NCI-H82 treated with DMSO at 0.1 percent for 48 hours (cell line): ENCODE measurements at regions not wholly inside any gene's neighbourhood (a gene's known extent, or its start where the extent isn't known, plus 50 kb on each side); places are given as distances from the start of the nearest gene placed in this dataset.
"Not testable (repeated sequence)": the region's sequence is repeated elsewhere in the genome, so short reads cannot be mapped to it uniquely, and the experiment has no call there.

Source experiments
- DNase-seq: peaks from one replicate; lab custom pipeline; 2025; ENCODE audit not compliant: unreplicated experiment; lab: John Stamatoyannopoulos, UW

DNA sequence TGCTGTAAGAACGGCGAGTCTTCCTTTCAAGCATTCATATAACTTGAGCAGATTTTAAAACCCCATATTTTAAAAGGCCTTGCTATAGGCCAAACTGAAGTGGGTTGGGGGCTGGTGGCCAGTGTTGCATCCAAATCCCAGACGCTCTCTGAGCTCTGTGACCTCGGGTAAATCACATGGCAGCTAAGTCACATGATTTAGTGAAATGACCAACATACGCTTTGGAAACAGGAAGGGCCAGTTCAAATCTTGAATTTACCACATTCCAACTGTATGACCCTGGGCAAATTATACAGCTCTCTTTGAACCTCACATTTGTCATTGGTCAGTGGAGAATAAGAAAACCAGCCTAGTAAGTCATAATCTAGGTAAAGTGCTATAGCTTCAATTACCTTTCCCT lies 519.3 kb downstream of the HAPSTR1 start:
- no peak for DNase-seq

DNA sequence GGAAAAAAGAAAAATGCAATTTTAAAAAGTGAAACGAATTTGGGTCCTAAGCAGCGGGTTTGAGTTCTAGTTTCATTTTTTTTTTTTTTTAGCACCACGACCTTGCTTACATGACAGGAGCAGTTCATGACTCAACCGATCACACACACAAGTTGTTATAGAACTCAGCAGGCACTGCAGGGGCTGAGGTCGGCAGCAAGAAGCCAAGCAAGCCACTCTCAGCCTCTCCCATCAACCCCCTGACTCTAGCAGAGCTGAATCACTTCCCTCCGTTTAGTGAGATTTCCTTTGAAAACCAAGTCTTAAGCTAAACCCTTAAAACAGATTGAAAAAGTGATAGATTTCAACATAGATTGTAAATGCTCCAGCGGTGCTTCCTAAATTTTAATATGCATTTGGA lies 520.8 kb downstream of the HAPSTR1 start:
- no peak for DNase-seq

GRCh38 chr16:9614389-9614788 lies 522.9 kb downstream of the HAPSTR1 start:
- no peak for DNase-seq

GRCh38 chr16:9622268-9622667 lies 530.8 kb downstream of the HAPSTR1 start:
- DNase-seq: no peak

DNA sequence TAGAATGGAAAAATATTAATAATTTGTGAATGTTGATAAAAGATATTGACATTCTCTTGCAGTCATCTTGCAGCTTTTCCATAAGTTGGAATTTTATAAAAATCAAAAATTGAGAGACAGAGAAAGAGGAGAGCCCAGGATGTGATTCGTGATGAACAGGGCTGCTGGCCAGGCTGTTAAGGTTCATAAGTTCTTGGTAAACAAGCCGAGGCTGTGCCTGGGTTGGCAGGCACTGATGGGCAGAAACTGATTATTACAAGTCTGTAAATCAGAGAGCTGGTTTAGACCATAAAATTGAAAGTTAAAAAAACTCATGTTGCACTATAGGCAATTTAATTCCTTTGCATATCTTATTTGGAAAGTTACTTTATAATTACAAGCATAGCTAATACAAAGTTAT lies 533.7 kb downstream of the HAPSTR1 start:
- DNase-seq: no peak

GRCh38 chr16:9627427-9627826 lies 536.0 kb downstream of the HAPSTR1 start:
- DNase-seq: no peak

GRCh38 chr16:9630119-9630518 lies 538.7 kb downstream of the HAPSTR1 start:
- DNase-seq: no peak

- DNase-seq: no peak
Observed at GRCh38 chr16:9630985-9631384, 539.5 kb downstream of the HAPSTR1 start.

GRCh38 chr16:9633844-9634243 lies 542.4 kb downstream of the HAPSTR1 start:
- no peak for DNase-seq

DNA sequence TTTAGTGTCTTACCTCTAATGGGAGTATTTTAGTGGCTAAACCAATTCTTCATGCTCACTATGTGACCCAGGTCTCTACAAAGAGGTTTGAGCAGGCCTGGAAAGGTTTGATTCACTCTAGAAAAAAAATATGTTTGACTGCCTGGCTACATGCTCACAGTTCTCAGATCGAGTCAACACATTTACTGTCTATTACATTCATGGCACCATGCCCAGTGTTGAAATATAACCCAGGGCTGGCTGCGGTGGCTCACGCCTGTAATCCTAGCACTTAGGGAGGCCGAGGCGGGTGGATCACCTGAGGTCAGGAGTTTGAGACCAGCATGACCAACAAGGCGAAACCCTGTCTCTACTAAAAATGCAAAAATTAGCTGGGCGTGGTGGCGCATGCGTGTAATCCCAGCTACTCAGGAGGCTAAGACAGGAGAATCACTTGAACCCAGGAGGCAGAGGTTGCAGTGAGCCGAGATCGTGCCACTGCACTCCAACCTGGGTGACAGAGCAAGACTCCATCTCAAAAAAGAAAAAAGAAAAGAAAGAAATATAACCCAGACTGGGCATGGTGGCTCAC lies 543.8 kb downstream of the HAPSTR1 start:
- DNase-seq: not testable (repeated sequence)

DNA sequence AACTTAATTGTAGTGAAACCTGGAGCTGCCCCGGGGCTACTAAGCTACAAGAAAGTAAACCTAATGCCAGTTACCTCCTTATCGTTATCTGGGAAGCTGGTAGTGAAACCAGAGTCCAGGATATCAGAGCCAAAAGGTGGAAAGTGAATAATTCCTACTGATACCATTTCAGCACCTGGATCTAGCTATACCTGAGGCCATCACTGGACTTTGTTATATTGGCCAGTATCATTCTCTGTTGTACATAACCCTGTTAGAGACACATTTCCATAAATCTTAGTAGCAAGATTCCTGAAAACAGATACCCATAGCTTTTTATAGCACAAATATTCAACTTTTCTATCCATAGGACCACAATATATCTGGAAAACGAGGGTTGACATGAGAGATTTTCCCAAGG lies 538.0 kb downstream of the GRIN2A start:
- DNase-seq: no peak

DNA sequence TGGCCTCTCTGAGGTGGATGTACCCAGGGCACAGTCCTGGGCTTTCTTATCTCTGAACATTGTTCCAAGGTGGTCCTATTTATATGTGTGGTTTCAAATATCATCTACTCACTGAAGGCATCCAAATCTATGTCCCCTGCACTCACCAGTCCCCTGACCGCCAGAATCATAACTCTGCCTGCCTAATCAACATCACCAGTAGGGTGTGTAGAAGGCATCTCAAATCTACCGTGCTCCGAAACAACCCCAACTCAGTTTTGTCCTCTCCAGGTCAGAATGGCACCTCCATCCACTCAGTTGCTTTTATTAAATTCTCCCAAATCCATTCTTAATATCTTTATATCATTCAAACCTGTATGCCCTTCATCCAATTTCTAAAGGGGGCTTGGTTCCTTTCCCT lies 536.3 kb downstream of the GRIN2A start:
- DNase-seq: no peak

GRCh38 chr16:9647981-9648701 lies 534.1 kb downstream of the GRIN2A start:
- DNase-seq: peak; percentile 18

DNA sequence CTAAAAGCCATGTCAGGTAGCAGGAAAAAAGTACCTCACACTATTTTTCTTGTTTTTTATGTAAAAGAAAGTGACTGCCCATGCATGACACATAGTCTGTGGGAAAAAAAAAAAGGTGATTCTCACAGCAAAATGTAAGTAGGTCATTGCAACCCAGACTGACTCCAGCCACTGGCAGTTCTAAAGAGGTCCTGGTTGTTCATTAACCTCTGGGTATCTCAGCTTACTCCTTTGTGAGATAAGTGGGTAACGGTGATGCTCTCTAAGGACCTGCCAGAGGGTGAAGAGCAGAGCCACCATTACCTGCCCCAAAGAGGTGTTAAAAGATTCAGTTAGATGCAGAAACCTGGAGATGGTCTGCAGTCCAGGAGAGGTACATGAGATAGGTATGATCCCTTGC lies 531.9 kb downstream of the GRIN2A start:
- DNase-seq: no peak

- no peak for DNase-seq
Observed at GRCh38 chr16:9655051-9655450, 527.2 kb downstream of the GRIN2A start.

- DNase-seq: peak; percentile 6
Observed at GRCh38 chr16:9657641-9658040, 524.6 kb downstream of the GRIN2A start.

GRCh38 chr16:9658164-9658563 lies 524.1 kb downstream of the GRIN2A start:
- no peak for DNase-seq

- DNase-seq: no peak
Observed at GRCh38 chr16:9658586-9658985, 523.6 kb downstream of the GRIN2A start.

DNA sequence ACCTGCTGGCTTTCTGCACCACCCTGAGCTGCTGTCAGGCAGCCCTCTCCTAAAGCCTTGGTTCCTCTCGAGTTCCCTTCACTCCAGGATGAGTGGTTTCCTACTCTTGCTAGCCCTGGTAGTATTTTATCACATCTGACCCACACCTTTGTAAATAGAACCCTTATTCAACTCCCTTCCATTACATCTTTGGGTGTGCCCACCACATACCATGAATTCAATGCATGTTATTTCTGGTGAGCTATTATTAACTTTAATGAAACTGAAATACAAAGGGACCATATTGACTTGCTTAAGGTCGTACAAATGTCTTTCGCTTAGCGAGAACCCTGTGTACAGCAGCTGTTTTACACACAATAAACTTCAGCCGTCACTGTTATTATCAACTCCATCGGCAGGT lies 521.3 kb downstream of the GRIN2A start:
- DNase-seq: no peak

GRCh38 chr16:9661336-9662017 lies 520.8 kb downstream of the GRIN2A start:
- DNase-seq: no peak

GRCh38 chr16:9663588-9663987 lies 518.6 kb downstream of the GRIN2A start:
- DNase-seq: no peak

GRCh38 chr16:9665851-9666271 lies 516.4 kb downstream of the GRIN2A start:
- DNase-seq: no peak
